Activated CD8-positive, alpha-beta memory T cell treated with anti-CD3 and anti-CD28 coated beads, Interleukin-2, amount 10 ng/mL, durations not matched to agents 7 days and 5 days (primary cell): ENCODE measurements at regions not wholly inside any gene's neighbourhood (a gene's known extent, or its start where the extent isn't known, plus 50 kb on each side); places are given as distances from the start of the nearest gene placed in this dataset.

Experiments used
- ATAC-seq: fragments of 150-1000 bp; cut with Tn5 transposase; one replicate; pipeline ENCODE4 v1.10.0; 2021; ENCODE audit warnings: moderate library complexity
- CTCF ChIA-PET: fragments of 350-600 bp; sonication (Branson Sonifier 250); formaldehyde crosslinking; loops from one replicate; lab custom pipeline; 2021; ENCODE audit warnings: antibody characterized with exemption; lab: Charles Lee
- DNase-seq: peaks from one replicate; pipeline ENCODE4 v3.0.0-alpha.2; 2020
- H3K27ac Mint-ChIP-seq: one replicate; pipeline ENCODE4 v1.8.0; 2021; ENCODE audit warnings: mild to moderate bottlenecking, mixed read lengths
- H3K27me3 Mint-ChIP-seq: one replicate; pipeline ENCODE4 v1.8.0; 2021; ENCODE audit warnings: mixed read lengths
- H3K36me3 Mint-ChIP-seq: one replicate; pipeline ENCODE4 v1.8.0; 2021; ENCODE audit warnings: mild to moderate bottlenecking, mixed read lengths
- H3K4me1 Mint-ChIP-seq: one replicate; pipeline ENCODE4 v1.8.0; 2021; ENCODE audit warnings: mixed read lengths
- H3K4me3 Mint-ChIP-seq: one replicate; pipeline ENCODE4 v1.8.0; 2021; ENCODE audit warnings: mild to moderate bottlenecking, moderate library complexity, mixed read lengths
- H3K9me3 Mint-ChIP-seq: one replicate; pipeline ENCODE4 v1.8.0; 2022; ENCODE audit warnings: low read depth, mixed read lengths

DNA sequence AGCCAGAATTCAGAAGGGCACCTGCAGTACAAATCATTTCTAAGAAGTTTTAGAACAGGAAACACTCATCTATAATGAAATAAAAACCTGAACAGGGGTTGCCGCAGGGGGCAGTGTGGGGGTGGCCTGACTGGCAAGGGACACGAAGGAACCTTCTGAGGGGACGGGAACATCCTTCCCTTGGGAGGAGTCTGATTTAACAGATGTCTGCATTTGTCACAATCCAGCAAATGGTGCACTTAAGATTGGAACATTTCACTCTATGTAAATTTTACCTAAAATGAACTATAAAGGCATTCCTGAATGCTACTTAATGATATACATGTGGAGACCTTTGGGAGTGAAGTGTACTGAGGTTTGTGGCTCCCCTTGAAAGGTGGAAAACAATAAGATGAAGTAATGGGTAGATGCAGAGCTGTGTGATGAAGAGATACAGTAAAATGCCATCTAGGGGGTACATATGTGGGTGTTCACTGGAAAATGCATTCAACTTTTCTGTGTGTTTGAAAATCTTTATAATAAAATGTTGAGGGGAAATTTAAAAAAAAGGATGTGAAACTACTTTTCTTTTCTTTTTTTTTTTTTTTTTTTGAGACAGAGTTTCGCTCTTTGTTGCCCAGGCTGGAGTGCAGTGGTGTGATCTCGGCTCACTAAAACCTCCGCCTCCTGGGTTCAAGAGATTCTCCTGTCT lies 89.5 kb downstream of the SNX5 start:
- no peaks in the 10 kb centered on the region for H3K9me3 Mint-ChIP-seq
- no peak overlapping the region for H3K4me3 Mint-ChIP-seq
- H3K36me3 Mint-ChIP-seq, result no peaks in the 10 kb centered on the region
- no peak overlapping the region for H3K27ac Mint-ChIP-seq
- peak; percentile 47 for DNase-seq
- H3K27me3 Mint-ChIP-seq, result peaks cover 16% of the 10 kb centered on the region
- ATAC-seq, result peak; percentile 30
- CTCF ChIA-PET, result interaction anchor here (0.7 kb wide), 1 partner anchor 8 kb away, joined by 3 read pairs; no protein-coding TSS in a partner anchor
- peaks cover 11% of the 10 kb centered on the region for H3K4me1 Mint-ChIP-seq

DNA sequence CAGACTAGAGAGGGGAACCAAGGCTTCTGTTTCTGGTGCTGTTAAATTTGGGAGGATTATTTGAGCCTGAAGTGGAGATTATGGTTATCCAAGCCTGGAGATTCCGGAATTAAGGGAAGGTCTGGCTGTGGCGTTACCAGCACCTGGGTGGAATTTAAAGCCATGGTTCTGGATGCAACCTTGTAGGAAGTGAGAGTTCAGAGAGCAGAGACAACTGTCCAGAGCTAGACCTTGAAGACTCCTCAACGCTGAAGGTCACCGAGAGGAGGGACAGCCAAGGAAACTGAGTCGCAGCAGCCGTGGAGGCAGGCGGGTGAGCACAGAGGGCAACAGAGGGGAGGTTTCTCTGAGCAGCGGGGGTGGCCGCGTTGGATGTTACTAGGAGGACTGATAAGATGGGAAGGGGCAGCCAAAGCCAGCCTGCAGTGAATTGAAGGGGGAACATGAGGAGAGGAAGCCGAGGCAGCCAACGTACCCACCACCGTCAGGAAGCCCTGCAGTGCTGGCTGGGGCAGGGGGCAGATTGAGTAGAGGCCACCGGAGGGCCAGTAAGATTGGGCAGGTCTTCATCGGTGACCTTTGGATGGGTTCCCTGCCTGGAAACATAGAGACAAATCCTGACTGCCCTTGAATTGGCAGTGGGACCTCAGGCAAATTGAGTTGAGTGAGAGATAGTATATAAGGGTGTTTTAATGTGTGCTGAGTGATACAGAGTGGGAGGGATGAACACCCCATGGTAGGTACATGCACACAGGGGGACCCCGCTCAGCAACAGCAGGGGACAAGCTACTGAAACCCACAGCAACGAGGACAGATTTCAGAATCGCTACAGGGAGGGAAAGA lies 90.3 kb downstream of the SNX5 start:
- CTCF ChIA-PET, result interaction anchor here (0.7 kb wide), 1 partner anchor 8 kb away, joined by 3 read pairs; no protein-coding TSS in a partner anchor
- no peak overlapping the region for H3K27ac Mint-ChIP-seq

DNA sequence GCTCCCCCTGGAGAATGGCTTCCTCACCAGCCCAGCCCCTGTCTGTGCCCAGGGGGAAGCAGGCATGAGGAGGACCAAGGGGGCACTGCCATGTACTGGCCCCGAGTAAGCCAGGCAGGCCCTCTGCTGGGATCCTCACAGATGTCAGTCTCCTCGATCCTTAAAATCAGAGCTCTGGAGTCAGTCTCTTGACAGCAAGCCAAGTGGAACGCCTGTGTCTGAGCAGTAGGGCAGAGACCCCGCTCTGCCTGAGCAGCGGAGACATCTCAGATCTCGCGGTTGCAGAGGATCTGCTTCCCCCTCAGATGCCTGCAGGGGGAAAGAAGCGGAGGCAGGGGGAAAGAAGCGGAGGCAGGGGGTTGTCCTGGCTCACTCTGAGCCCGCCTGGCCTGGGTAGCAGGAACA lies 92.6 kb downstream of the SNX5 start:
- ATAC-seq, result no peak
- no peak overlapping the region for H3K27ac Mint-ChIP-seq
- CTCF ChIA-PET, result no interaction called here

More for the DNA sequence above, 90.3 kb downstream of the SNX5 start:
- ATAC-seq (no peak), DNase-seq (no peak)
- peaks cover 11% of the 10 kb centered on the region for H3K4me1 Mint-ChIP-seq
- peaks cover 16% of the 10 kb centered on the region for H3K27me3 Mint-ChIP-seq
- H3K36me3 Mint-ChIP-seq, result no peaks in the 10 kb centered on the region
- H3K4me3 Mint-ChIP-seq, result no peak overlapping the region
- H3K9me3 Mint-ChIP-seq, result no peaks in the 10 kb centered on the region

DNA sequence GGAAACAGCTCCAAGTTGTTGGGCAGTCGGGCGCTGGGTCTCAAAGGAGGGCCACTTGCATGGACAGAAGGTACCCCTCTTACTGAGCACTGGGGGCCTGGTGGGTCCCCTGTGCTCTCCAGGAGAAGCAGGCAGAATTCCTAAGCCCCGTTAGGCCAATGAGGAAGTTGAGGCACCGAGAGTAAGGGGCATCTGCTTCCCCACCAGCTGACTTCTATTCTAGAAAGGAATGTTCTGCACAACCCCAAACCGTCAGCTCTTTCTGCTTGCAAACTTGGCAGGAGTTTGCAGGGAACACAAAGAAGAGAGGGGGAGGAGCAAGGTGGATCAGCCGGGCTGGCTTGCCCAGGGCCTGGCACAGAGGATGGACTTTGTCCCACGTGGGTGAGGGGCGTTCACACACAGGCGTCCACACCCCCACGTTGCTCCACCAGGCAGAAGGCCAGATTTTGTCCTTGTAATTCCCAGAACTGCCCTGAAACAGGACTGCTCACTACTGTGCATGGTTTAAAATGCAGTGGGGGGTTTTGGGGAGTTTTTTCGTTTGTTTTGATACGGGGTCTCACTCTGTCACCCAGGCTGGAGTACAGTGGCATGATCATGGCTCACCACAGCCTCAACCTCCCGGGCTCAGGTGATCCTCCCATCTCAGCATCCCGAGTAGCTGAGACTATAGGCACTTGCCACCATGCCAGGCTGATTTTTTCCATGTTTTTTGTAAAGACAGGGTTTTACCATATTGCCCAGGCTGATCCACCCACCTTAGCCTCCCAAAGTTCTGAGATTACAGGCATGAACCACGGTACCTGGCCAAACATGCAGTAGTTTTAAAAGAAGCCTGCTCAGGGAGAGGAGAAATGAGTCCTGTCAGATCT lies 93.3 kb downstream of the SNX5 start:
- DNase-seq (no peak), ATAC-seq (no peak)
- Mint-ChIP-seq H3K27me3 (peaks cover 23% of the 10 kb centered on the region), H3K4me3 (no peak overlapping the region), H3K27ac (no peak overlapping the region), H3K36me3 (no peaks in the 10 kb centered on the region), H3K9me3 (no peaks in the 10 kb centered on the region), H3K4me1 (peaks cover 26% of the 10 kb centered on the region)
- CTCF ChIA-PET, result no interaction called here

More for the DNA sequence above, 92.6 kb downstream of the SNX5 start:
- Mint-ChIP-seq H3K36me3 (no peaks in the 10 kb centered on the region), H3K4me1 (peaks cover 26% of the 10 kb centered on the region), H3K9me3 (no peaks in the 10 kb centered on the region), H3K27me3 (peaks cover 21% of the 10 kb centered on the region), H3K4me3 (no peak overlapping the region)
- DNase-seq, result no peak

DNA sequence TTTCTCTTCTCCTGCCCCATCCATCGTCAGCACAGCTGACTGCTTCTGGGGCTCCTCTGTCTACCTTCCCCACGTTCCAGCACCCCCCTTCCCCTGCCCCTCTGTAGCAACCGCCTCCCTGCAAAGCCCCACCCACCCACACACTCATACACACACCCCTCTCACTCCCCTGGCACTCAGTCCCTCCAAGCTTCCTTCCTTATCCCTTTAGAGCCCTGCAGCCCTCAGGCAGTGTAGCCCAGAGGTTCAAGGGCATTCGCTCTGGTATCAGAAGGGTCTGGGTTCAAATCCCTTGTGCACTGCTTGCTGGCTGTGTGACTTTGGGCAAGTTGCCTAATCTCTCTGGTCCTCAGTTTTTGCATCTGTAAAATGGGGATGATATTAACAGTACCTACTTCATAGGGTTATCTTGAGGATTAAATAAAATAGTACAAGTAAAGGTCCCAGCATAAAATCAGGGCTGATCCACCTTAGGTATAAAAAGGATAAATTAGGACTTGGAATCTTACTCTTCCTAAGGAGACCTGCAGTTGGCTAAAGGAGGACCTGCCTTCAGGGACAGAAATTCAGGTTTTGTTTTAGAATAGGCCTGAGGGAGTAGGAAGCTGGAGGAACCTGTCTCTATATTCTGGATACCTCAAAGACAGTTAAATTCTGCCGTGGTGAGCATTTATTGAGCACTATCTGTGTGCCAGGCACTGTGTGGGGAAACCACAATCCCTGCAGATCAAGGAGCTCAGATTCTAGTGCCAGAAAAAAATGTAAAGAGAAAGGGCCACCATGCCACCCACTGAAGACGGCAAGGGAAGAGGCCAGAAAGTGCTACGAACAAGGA lies 94.1 kb downstream of the SNX5 start:
- H3K27ac Mint-ChIP-seq, result no peak overlapping the region
- H3K4me1 Mint-ChIP-seq, result peaks cover 26% of the 10 kb centered on the region
- no peak overlapping the region for H3K4me3 Mint-ChIP-seq
- no peaks in the 10 kb centered on the region for H3K9me3 Mint-ChIP-seq
- no peaks in the 10 kb centered on the region for H3K36me3 Mint-ChIP-seq
- peaks cover 31% of the 10 kb centered on the region for H3K27me3 Mint-ChIP-seq
- CTCF ChIA-PET, result interaction anchor here (0.6 to 1.5 kb wide), 2 partner anchors 14 to 370 kb away, joined by 3 to 6 read pairs; no protein-coding TSS in a partner anchor
- no peak for DNase-seq
- no peak for ATAC-seq

DNA sequence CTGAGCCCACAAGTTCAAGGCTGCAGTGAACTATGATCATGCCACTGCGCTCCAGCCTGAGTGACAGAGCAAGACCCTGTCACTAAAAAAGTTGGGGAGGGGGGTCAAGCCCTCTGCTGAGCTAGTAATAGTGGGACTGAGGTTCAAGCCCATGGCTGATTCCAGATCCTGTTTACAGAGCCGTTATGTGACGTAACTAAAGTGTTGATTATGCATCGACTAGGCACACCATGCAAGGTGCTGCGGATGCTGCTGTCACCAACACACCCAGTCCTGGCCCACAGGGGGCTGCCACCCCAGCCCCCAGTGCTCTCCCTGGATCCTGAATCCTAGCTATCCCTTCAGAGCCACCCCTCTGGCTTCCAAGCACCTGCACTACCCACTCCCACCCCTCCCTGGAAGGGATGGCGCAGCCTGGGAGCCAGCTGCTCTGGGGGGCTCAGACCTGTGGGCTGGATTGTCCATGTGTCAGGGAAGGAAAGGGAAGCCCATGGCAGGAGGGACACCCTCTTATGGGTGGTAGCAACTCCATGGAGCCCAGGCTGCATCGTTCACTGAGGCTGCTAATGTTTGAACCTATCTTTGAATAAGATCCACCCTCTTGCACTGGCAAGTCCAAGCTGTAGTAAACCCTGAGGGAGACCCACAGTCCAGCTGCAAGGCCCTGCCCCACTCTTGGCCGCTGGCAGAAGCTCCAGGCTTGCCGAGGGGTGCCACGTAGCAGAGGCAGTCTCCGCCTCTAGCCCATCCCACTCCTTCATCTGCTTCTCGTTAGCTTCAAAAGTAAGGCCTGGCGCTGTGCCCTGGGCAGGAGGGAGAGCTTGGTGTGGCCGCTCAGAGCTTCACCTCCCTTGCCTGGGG lies 95.0 kb downstream of the SNX5 start:
- CTCF ChIA-PET, result interaction anchor here (0.6 to 1.5 kb wide), 2 partner anchors 14 to 369 kb away, joined by 3 to 6 read pairs; no protein-coding TSS in a partner anchor
- H3K27ac Mint-ChIP-seq, result no peak overlapping the region

DNA sequence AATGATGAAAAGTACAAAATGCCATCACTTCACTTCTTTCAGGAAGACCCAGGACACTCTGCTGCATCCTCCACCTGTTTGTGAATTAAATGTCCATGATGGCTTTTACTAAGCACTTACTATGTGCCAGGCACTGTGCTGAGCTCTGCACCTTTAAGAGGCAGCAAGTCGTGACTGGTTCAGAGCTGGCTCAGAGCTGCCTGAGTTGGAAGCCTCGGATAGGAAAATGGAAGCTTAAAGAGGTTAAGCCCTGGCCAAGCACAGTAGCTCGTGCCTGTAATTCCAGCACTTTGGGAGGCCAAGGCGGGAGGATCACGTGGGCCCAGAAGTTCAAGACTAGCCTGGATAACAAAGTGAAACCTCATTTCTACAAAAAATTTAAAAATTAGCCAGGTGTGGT lies 95.6 kb downstream of the SNX5 start:
- CTCF ChIA-PET, result interaction anchor here (1.5 kb wide), 1 partner anchor 13 kb away, joined by 6 read pairs; no protein-coding TSS in a partner anchor
- Mint-ChIP-seq H3K36me3 (no peaks in the 10 kb centered on the region), H3K9me3 (no peaks in the 10 kb centered on the region), H3K27me3 (peaks cover 38% of the 10 kb centered on the region), H3K27ac (no peak overlapping the region), H3K4me1 (peaks cover 16% of the 10 kb centered on the region), H3K4me3 (no peak overlapping the region)
- ATAC-seq (no peak), DNase-seq (no peak)

More for the DNA sequence above, 95.0 kb downstream of the SNX5 start:
- DNase-seq, result no peak
- H3K36me3 Mint-ChIP-seq, result no peaks in the 10 kb centered on the region
- peaks cover 20% of the 10 kb centered on the region for H3K4me1 Mint-ChIP-seq
- H3K27me3 Mint-ChIP-seq, result peaks cover 32% of the 10 kb centered on the region
- H3K9me3 Mint-ChIP-seq, result no peaks in the 10 kb centered on the region
- no peak overlapping the region for H3K4me3 Mint-ChIP-seq
- peak; percentile 14 for ATAC-seq

DNA sequence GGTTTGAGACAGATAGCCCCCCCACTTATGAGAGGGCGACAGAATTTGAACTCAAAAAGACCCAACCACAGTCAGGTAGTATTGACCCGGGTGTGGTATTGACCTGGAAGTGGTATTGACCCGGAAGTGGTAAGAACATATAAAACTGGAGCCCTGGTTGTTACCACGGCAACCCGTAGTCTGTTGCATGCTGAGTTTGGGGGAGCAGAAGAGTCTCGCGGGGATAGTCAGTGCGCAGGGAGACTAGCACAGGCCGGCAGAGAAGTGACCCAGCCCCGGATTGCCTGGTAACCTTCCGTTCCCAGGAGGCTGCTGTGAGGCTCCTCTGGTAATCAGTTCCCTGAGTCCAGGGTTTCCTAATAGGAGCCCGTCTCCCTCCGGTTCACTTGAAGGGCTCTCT lies 96.2 kb downstream of the SNX5 start:
- peak; percentile 27 for ATAC-seq
- no peak overlapping the region for H3K4me3 Mint-ChIP-seq
- no peaks in the 10 kb centered on the region for H3K36me3 Mint-ChIP-seq
- H3K4me1 Mint-ChIP-seq, result peaks cover 16% of the 10 kb centered on the region
- H3K9me3 Mint-ChIP-seq, result no peaks in the 10 kb centered on the region
- CTCF ChIA-PET, result interaction anchor here (1.1 kb wide), 1 partner anchor 190 kb away, joined by 3 read pairs; the partner anchor contains the start of gene RRBP1
- DNase-seq, result no peak
- H3K27ac Mint-ChIP-seq, result no peak overlapping the region
- peaks cover 37% of the 10 kb centered on the region for H3K27me3 Mint-ChIP-seq

DNA sequence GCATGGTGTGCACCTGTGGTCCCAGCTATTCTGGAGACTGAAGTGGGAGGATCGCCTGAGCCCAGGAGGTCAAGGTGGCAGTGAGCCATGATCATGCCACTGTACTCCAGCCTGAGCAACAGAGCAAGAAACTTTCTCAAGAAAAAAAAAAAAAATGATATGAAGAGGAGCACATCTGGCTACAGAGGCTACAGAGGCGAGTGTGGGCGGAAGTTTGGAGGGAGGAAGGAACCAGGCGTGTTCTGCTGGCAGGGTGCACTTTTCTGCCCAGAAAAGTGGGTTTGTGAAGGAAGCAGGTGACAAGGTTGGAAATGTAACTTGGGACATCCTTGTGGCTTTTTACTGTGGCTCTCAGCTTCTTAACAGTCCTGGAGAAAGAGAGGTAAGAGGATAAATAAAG lies 96.7 kb downstream of the SNX5 start:
- peaks cover 37% of the 10 kb centered on the region for H3K27me3 Mint-ChIP-seq
- peak; percentile 30 for ATAC-seq
- peak overlapping the region; percentile 2 for H3K27ac Mint-ChIP-seq
- H3K9me3 Mint-ChIP-seq, result no peaks in the 10 kb centered on the region
- no peaks in the 10 kb centered on the region for H3K36me3 Mint-ChIP-seq
- no peak overlapping the region for H3K4me3 Mint-ChIP-seq
- DNase-seq, result no peak
- CTCF ChIA-PET, result interaction anchor here (1.1 kb wide), 1 partner anchor 190 kb away, joined by 3 read pairs; the partner anchor contains the start of gene RRBP1
- peaks cover 16% of the 10 kb centered on the region for H3K4me1 Mint-ChIP-seq

DNA sequence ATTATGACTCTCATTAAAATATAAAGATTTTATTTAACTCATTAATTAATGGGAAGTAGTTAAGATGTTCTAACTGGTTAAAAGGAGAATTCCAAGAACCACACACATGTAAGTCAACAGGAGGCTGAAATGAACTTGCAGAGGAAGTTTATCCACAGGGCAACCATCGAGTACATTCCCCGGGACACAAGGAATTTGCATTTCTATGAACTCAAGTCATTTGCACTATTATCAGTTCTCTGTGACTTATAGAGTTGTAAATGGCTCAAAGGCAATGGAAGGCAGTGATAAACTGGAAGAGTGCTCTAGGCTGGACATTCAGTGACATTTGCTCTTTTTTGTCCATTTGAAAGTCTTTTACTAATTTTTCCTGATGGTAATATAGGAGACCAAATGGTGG lies 97.4 kb downstream of the SNX5 start:
- no peak overlapping the region for H3K4me3 Mint-ChIP-seq
- CTCF ChIA-PET, result interaction anchor here (1.1 kb wide), 1 partner anchor 189 kb away, joined by 3 read pairs; the partner anchor contains the start of gene RRBP1
- ATAC-seq (no peak), DNase-seq (no peak)
- H3K9me3 Mint-ChIP-seq, result no peaks in the 10 kb centered on the region
- peaks cover 36% of the 10 kb centered on the region for H3K27me3 Mint-ChIP-seq
- H3K27ac Mint-ChIP-seq, result no peak overlapping the region
- H3K4me1 Mint-ChIP-seq, result peaks cover 16% of the 10 kb centered on the region
- no peaks in the 10 kb centered on the region for H3K36me3 Mint-ChIP-seq

DNA sequence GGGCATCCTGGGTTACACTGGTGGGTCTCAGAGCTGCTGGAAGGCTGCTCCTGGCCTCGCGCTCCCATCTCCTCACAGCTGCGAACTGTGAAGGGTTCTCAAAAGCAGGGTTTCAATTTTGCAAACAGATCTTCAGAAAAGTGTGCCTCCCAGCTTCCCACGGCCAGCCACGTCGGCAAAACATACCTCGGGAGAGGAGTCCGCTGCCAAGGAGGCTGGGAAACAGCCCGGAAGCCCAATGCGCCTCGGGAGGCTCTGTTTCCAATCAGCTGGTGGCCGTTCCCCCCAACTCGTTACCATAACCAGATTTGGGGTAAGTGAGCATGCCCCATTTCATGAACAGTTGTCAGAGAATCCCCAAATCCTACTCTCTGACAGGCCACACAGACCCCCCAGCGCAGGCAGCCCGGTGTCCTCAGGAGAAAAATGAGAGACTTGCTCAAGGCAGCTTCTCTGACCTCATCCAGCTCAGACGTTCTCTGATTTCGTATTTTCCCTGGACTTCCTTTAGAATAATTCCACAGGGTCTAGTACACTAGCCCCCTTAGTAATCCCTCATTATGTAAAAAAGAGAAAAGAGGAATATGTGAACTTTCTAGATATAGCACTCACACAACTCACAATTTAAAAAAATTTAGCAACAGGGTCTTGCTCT lies 98.4 kb downstream of the SNX5 start:
- ATAC-seq, result no peak

More for the DNA sequence above, 98.4 kb downstream of the SNX5 start:
- Mint-ChIP-seq H3K36me3 (no peaks in the 10 kb centered on the region), H3K27ac (no peak overlapping the region), H3K9me3 (no peaks in the 10 kb centered on the region), H3K4me1 (peaks cover 16% of the 10 kb centered on the region), H3K4me3 (no peak overlapping the region), H3K27me3 (peaks cover 36% of the 10 kb centered on the region)
- CTCF ChIA-PET, result interaction anchor here (0.5 to 1.4 kb wide), 2 partner anchors 9 to 10 kb away, joined by 3 to 4 read pairs; no protein-coding TSS in a partner anchor
- DNase-seq, result no peak
